ENCODE measurements at regions not wholly inside any gene's neighbourhood (a gene's known extent, or its start where the extent isn't known, plus 50 kb on each side); places are given as distances from the start of the nearest gene placed in this dataset.

DNA sequence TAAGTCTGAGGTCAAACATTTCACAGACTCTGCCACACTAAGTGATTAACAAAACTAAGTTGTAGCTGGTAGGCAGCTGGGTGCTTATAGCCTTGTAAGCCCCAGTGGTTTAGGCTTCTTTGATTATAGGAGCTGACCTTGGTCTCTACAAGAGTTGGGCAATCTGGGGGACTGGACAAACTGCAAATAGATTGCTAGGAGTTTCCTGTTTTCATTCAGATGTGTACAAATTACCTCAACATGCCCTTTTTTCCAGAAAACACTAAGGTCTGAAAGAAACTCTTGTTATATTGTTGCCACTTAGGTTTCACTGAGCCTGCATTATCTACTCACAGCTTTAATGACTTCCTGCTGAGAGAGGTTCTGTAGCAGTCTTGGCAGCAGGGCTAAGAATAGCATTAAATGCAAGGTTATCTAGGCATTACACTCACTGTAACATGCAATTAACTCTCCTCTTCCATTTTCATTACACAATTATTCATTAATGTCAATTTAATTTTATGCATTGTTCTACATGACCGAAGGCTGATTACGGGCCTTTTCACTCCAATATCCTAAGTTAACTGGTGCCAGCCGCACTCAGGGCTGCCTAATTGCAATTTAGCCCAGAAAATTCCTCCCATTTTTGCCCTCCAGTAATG lies 314.0 kb downstream of the LMO4 start:
- Histone ChIP-seq H3K27ac (ENCODE audit: low read length) (no peak overlapping the region), H3K9me3 (no peaks in the 10 kb centered on the region), H3K4me3 (ENCODE audit: control insufficient read depth in 1 of 2, extremely low read depth in 1 of 2, low read length in 1 of 2) (no peak overlapping the region), H3K4me1 (ENCODE audit: control insufficient read depth in 1 of 2, extremely low read depth in 1 of 2, insufficient read depth in 2 of 2, low read length in 2 of 2) (no peaks in the 10 kb centered on the region), H3K36me3 (ENCODE audit: control insufficient read depth in 2 of 2, extremely low read depth in 1 of 2, insufficient read depth in 1 of 2, low read length in 1 of 2) (no peaks in the 10 kb centered on the region), H3K27me3 (replicated peaks in 1 of 2; ENCODE audit: control insufficient read depth in 2 of 2, extremely low read depth in 1 of 2, insufficient read depth in 2 of 2, low read length in 1 of 2) (no peaks in the 10 kb centered on the region)
- CTCF ChIA-PET = no interaction called here
- DNase-seq = no peak
- POLR2A ChIA-PET = no interaction called here
- Mint-ChIP-seq H3K9me3 (no peaks in the 10 kb centered on the region), H3K4me1 (no peaks in the 10 kb centered on the region), H3K27me3 (peaks cover 0 to 4% of the 10 kb centered on the region in 2 donors), H3K27ac (no peak overlapping the region), H3K4me3 (no peak overlapping the region), H3K36me3 (no peaks in the 10 kb centered on the region)
- 92% methylated on average over 2 of the region's 3 CpGs for WGBS (ENCODE audit: insufficient coverage)
- no peak for ATAC-seq (replicated peaks in 1 of 4)

DNA sequence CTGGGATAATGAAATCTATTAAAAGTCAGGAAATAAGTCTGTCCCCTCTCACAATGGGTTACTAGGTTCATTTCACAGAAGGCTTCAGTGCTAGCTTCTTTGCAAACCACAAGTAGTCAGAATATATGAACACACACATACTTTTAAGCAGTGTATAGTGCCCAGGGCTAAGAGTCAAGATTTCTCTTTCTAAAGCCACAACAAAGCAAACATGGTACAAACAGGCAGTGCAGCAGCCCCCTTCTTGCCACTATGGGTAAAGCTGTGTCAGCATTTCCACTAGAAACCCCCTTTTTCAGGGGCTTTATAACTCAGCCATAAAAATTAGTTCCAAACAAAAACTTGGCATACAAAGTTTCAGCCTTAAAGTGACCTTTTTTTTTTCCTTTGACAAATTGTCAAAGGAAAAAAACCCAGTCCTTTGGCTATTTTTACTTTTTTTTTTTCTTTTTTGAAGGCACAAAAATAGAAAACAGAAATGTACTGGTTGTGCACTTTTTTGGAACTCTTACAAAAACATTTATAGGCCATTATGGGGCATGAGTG lies 315.4 kb downstream of the LMO4 start:
- Mint-ChIP-seq H3K4me1 (no peaks in the 10 kb centered on the region), H3K4me3 (no peak overlapping the region), H3K27me3 (peaks cover 0 to 4% of the 10 kb centered on the region in 2 donors), H3K36me3 (no peaks in the 10 kb centered on the region), H3K9me3 (no peaks in the 10 kb centered on the region), H3K27ac (no peak overlapping the region)
- H3K4me1 ChIP-seq (ENCODE audit: control insufficient read depth in 1 of 2, extremely low read depth in 1 of 2, insufficient read depth in 2 of 2, low read length in 2 of 2) = no peaks in the 10 kb centered on the region
- no peak overlapping the region for H3K27ac ChIP-seq (ENCODE audit: low read length)
- ATAC-seq (replicated peaks in 1 of 4) (no peak), DNase-seq (no peak)
- no peaks in the 10 kb centered on the region for H3K36me3 ChIP-seq (ENCODE audit: control insufficient read depth in 2 of 2, extremely low read depth in 1 of 2, insufficient read depth in 1 of 2, low read length in 1 of 2)
- ChIA-PET CTCF (no interaction called here), POLR2A (no interaction called here)
- H3K4me3 ChIP-seq (ENCODE audit: control insufficient read depth in 1 of 2, extremely low read depth in 1 of 2, low read length in 1 of 2) = no peak overlapping the region
- no peaks in the 10 kb centered on the region for H3K27me3 ChIP-seq (replicated peaks in 1 of 2; ENCODE audit: control insufficient read depth in 2 of 2, extremely low read depth in 1 of 2, insufficient read depth in 2 of 2, low read length in 1 of 2)
- H3K9me3 ChIP-seq = no peaks in the 10 kb centered on the region

- 40% methylated on average over 1 of the region's 7 CpGs for WGBS (ENCODE audit: insufficient coverage)
- ChIA-PET POLR2A (interaction anchor here in 1 of 2 donors (1.2 kb wide), 1 partner anchor 10 kb away, joined by 3 read pairs; no protein-coding TSS in a partner anchor), CTCF (no interaction called here)
- H3K27ac ChIP-seq (ENCODE audit: low read length) = no peak overlapping the region
- DNase-seq = no peak
- Mint-ChIP-seq H3K4me1 (no peaks in the 10 kb centered on the region), H3K27me3 (peaks cover 0 to 5% of the 10 kb centered on the region in 2 donors), H3K4me3 (no peak overlapping the region), H3K36me3 (no peaks in the 10 kb centered on the region), H3K9me3 (no peaks in the 10 kb centered on the region), H3K27ac (no peak overlapping the region)
- no peaks in the 10 kb centered on the region for H3K36me3 ChIP-seq (ENCODE audit: control insufficient read depth in 2 of 2, extremely low read depth in 1 of 2, insufficient read depth in 1 of 2, low read length in 1 of 2)
- ATAC-seq (replicated peaks in 1 of 4) = no peak
- H3K27me3 ChIP-seq (replicated peaks in 1 of 2; ENCODE audit: control insufficient read depth in 2 of 2, extremely low read depth in 1 of 2, insufficient read depth in 2 of 2, low read length in 1 of 2) = no peaks in the 10 kb centered on the region
- no peak overlapping the region for H3K4me3 ChIP-seq (ENCODE audit: control insufficient read depth in 1 of 2, extremely low read depth in 1 of 2, low read length in 1 of 2)
- no peaks in the 10 kb centered on the region for H3K4me1 ChIP-seq (ENCODE audit: control insufficient read depth in 1 of 2, extremely low read depth in 1 of 2, insufficient read depth in 2 of 2, low read length in 2 of 2)
- H3K9me3 ChIP-seq = no peaks in the 10 kb centered on the region
Measured at GRCh38 chr1:87644579-87645190, 316.0 kb downstream of the LMO4 start.

DNA sequence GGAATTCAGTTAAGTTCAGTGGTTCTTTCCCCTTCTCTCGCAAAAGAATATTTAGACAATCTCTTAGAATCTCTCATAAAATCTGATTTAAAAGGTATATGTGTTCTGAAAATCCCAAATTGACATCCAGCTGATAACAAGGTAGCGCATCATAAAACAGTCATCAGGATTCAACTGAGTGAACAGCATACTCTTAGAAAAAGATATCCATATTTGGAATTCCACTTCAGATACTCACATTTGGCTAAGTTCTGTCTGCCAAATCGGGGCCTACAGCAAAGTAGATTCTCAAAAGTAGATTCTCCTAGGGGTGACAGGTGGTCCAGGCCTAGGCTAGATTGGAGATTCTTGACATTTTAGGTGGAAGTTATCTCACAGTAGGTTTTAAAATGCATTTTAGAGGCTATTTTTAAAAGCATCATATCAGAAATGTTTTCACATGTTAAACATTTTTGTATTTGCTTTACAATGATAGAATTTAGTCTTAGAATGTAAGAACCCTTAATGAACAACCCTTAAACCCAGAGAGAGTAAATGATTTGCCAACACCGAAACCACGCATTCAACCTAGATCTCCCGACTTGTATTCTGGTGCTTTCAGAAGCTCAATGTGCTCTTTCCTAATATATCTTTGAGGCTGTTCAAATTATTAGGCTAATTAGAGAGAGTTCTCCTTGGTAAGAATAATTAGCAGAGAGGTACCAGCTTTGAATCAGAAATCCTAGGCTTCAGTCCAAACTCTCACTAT lies 318.9 kb downstream of the LMO4 start:
- Mint-ChIP-seq H3K27me3 (peaks cover 0 to 4% of the 10 kb centered on the region in 2 donors), H3K4me1 (no peaks in the 10 kb centered on the region), H3K9me3 (no peaks in the 10 kb centered on the region), H3K36me3 (no peaks in the 10 kb centered on the region), H3K27ac (no peak overlapping the region), H3K4me3 (no peak overlapping the region)
- ATAC-seq (replicated peaks in 1 of 4) (no peak), DNase-seq (no peak)
- no peaks in the 10 kb centered on the region for H3K36me3 ChIP-seq (ENCODE audit: control insufficient read depth in 2 of 2, extremely low read depth in 1 of 2, insufficient read depth in 1 of 2, low read length in 1 of 2)
- no peak overlapping the region for H3K4me3 ChIP-seq (ENCODE audit: control insufficient read depth in 1 of 2, extremely low read depth in 1 of 2, low read length in 1 of 2)
- CTCF ChIA-PET = no interaction called here
- POLR2A ChIA-PET = no interaction called here
- H3K27me3 ChIP-seq (replicated peaks in 1 of 2; ENCODE audit: control insufficient read depth in 2 of 2, extremely low read depth in 1 of 2, insufficient read depth in 2 of 2, low read length in 1 of 2) = no peaks in the 10 kb centered on the region
- no CpG with 5 or more reads among the region's 6 CpGs for WGBS (ENCODE audit: insufficient coverage)
- no peaks in the 10 kb centered on the region for H3K4me1 ChIP-seq (ENCODE audit: control insufficient read depth in 1 of 2, extremely low read depth in 1 of 2, insufficient read depth in 2 of 2, low read length in 2 of 2)
- H3K9me3 ChIP-seq = no peaks in the 10 kb centered on the region
- no peak overlapping the region for H3K27ac ChIP-seq (ENCODE audit: low read length)

DNA sequence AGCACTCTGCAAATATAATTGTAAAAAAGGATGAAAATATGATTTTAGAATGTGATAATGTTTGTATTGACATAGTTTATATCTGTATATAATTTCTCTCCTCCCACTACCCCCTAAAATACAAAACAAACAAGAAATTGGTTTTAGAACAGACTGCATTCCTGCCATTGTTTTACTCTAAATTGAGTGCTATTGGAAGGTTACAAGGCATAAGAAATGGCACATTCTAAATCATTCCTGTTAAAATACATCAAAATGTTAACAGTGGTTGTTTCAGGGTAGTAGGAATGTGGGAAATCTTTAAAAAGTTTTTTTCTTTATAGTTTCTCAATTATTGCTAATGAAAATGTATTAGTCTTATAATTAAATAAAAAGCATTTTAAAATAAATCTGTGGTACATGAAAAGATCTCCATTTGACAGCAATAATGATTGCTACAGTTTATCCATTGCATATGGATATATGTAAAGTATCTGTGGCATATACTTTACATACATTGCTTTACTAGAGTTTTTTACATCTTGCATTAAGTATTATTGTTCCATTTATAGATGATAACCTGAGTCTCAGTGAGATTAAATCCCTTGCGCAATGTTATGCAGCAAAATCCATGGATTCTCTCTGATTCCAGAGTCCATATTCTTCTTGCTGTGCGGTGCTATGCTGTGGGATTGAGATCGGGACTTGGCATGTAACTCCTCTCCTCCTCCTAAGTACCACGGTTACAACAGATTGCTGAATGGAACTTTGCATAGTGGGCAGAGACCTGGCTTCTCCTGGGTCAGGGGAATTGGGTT lies 319.8 kb downstream of the LMO4 start:
- Histone ChIP-seq H3K9me3 (no peaks in the 10 kb centered on the region), H3K27me3 (replicated peaks in 1 of 2; ENCODE audit: control insufficient read depth in 2 of 2, extremely low read depth in 1 of 2, insufficient read depth in 2 of 2, low read length in 1 of 2) (no peaks in the 10 kb centered on the region), H3K36me3 (ENCODE audit: control insufficient read depth in 2 of 2, extremely low read depth in 1 of 2, insufficient read depth in 1 of 2, low read length in 1 of 2) (no peaks in the 10 kb centered on the region), H3K27ac (ENCODE audit: low read length) (no peak overlapping the region), H3K4me3 (ENCODE audit: control insufficient read depth in 1 of 2, extremely low read depth in 1 of 2, low read length in 1 of 2) (no peak overlapping the region), H3K4me1 (ENCODE audit: control insufficient read depth in 1 of 2, extremely low read depth in 1 of 2, insufficient read depth in 2 of 2, low read length in 2 of 2) (no peaks in the 10 kb centered on the region)
- Mint-ChIP-seq H3K4me3 (no peak overlapping the region), H3K36me3 (no peaks in the 10 kb centered on the region), H3K27me3 (peaks cover 0 to 4% of the 10 kb centered on the region in 2 donors), H3K4me1 (no peaks in the 10 kb centered on the region), H3K27ac (no peak overlapping the region), H3K9me3 (no peaks in the 10 kb centered on the region)
- ChIA-PET CTCF (no interaction called here), POLR2A (no interaction called here)
- DNase-seq (no peak), ATAC-seq (replicated peaks in 1 of 4) (no peak)
- WGBS (ENCODE audit: insufficient coverage) = no CpG with 5 or more reads among the region's 4 CpGs

DNA sequence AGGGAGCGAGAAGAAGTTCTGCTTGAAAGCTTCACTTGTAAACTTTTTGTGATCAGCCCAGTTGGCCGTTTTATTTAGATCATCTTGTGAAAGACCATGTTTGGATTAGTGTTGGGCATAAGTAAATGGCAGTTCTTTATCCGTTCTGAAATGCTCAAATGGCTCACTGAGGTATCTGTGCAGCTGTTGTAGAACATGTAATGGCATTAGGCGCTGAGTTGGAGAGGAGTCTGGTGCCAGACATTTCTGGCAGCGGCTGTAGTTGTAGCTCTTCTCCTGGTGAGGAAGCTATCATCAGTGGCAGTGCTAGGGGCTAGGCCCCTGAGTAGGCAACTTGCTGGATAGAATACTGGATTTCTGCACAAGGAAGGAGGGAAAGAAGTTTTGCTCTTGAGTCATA lies 321.6 kb downstream of the LMO4 start:
- no peak for ATAC-seq (replicated peaks in 1 of 4)
- Histone ChIP-seq H3K4me1 (ENCODE audit: control insufficient read depth in 1 of 2, extremely low read depth in 1 of 2, insufficient read depth in 2 of 2, low read length in 2 of 2) (no peaks in the 10 kb centered on the region), H3K4me3 (ENCODE audit: control insufficient read depth in 1 of 2, extremely low read depth in 1 of 2, low read length in 1 of 2) (no peak overlapping the region), H3K27ac (ENCODE audit: low read length) (no peak overlapping the region), H3K9me3 (no peaks in the 10 kb centered on the region), H3K36me3 (ENCODE audit: control insufficient read depth in 2 of 2, extremely low read depth in 1 of 2, insufficient read depth in 1 of 2, low read length in 1 of 2) (no peaks in the 10 kb centered on the region), H3K27me3 (replicated peaks in 1 of 2; ENCODE audit: control insufficient read depth in 2 of 2, extremely low read depth in 1 of 2, insufficient read depth in 2 of 2, low read length in 1 of 2) (no peaks in the 10 kb centered on the region)
- ChIA-PET CTCF (no interaction called here), POLR2A (interaction anchor here in 1 of 2 donors (0.6 kb wide), 1 partner anchor 10 kb away, joined by 5 read pairs; no protein-coding TSS in a partner anchor)
- no peaks in the 10 kb centered on the region for H3K9me3 Mint-ChIP-seq
- DNase-seq = no peak
- WGBS (ENCODE audit: insufficient coverage) = 88% methylated on average over 5 of the region's 5 CpGs
- peaks cover 0 to 2% (median 0%) of the 10 kb centered on the region in 3 donors for H3K4me1 Mint-ChIP-seq
- H3K36me3 Mint-ChIP-seq = no peaks in the 10 kb centered on the region
- H3K27me3 Mint-ChIP-seq = peaks cover 0 to 4% of the 10 kb centered on the region in 2 donors
- no peak overlapping the region for H3K27ac Mint-ChIP-seq
- H3K4me3 Mint-ChIP-seq = no peak overlapping the region
